NOMO-1 treated with dmso at 0.1 percent for 144 hours (cell line): ENCODE measurements at regions not wholly inside any gene's neighbourhood (a gene's known extent, or its start where the extent isn't known, plus 50 kb on each side); places are given as distances from the start of the nearest gene placed in this dataset.

Source experiments
- DNase-seq: peaks from one replicate; lab custom pipeline; 2025; ENCODE audit not compliant: unreplicated experiment; lab: John Stamatoyannopoulos, UW

GRCh38 chr18:41756141-41756540, 198.9 kb upstream of the PIK3C3 start:
- DNase-seq, result no peak

GRCh38 chr18:41754332-41754731, 200.7 kb upstream of the PIK3C3 start:
- DNase-seq, result no peak

GRCh38 chr18:41753826-41754225, 201.2 kb upstream of the PIK3C3 start:
- DNase-seq, result no peak

GRCh38 chr18:41752826-41753225, 202.2 kb upstream of the PIK3C3 start:
- DNase-seq, result no peak

GRCh38 chr18:41751652-41752051, 203.4 kb upstream of the PIK3C3 start:
- no peak for DNase-seq

- no peak for DNase-seq
Measured at GRCh38 chr18:41751161-41751560, 203.9 kb upstream of the PIK3C3 start.

GRCh38 chr18:41747723-41748242, 207.3 kb upstream of the PIK3C3 start:
- DNase-seq, result no peak

GRCh38 chr18:41745166-41746049, 209.6 kb upstream of the PIK3C3 start:
- DNase-seq, result no peak

GRCh38 chr18:41744421-41745030, 210.5 kb upstream of the PIK3C3 start:
- DNase-seq, result no peak

GRCh38 chr18:41737218-41737617, 217.8 kb upstream of the PIK3C3 start:
- DNase-seq, result no peak

- DNase-seq, result no peak
Measured at GRCh38 chr18:41734917-41735316, 220.1 kb upstream of the PIK3C3 start.

- no peak for DNase-seq
Measured at GRCh38 chr18:41732356-41732755, 222.7 kb upstream of the PIK3C3 start.

GRCh38 chr18:41731884-41732283, 223.2 kb upstream of the PIK3C3 start:
- no peak for DNase-seq

GRCh38 chr18:41724195-41724594, 230.8 kb upstream of the PIK3C3 start:
- DNase-seq, result no peak

- DNase-seq, result no peak
Measured at GRCh38 chr18:41721103-41721790, 233.8 kb upstream of the PIK3C3 start.

GRCh38 chr18:41720226-41720625, 234.8 kb upstream of the PIK3C3 start:
- DNase-seq, result no peak

- DNase-seq, result no peak
Measured at GRCh38 chr18:41719808-41720207, 235.2 kb upstream of the PIK3C3 start.

GRCh38 chr18:41714872-41715271, 240.2 kb upstream of the PIK3C3 start:
- no peak for DNase-seq

- no peak for DNase-seq
Measured at GRCh38 chr18:41713969-41714825, 240.8 kb upstream of the PIK3C3 start.

GRCh38 chr18:41706301-41706700, 248.7 kb upstream of the PIK3C3 start:
- DNase-seq, result no peak
